ENCODE measurements at regions not wholly inside any gene's neighbourhood (a gene's known extent, or its start where the extent isn't known, plus 50 kb on each side); places are given as distances from the start of the nearest gene placed in this dataset.

- TF ChIP-seq TRIM24 (CRISPR knock-in tag; IDR thresholded peaks at IDR 0.05), result no peak
- no peak for TF ChIP-seq ZNF792 (CRISPR knock-in tag; IDR thresholded peaks at IDR 0.05)
- TF ChIP-seq MTA1 (CRISPR knock-in tag; IDR thresholded peaks at IDR 0.05; ENCODE audit: borderline replicate concordance), result no peak
- TF ChIP-seq KLF12 (CRISPR knock-in tag; IDR thresholded peaks at IDR 0.05; ENCODE audit: borderline replicate concordance), result no peak
- TF ChIP-seq NFYB (CRISPR knock-in tag; IDR thresholded peaks at IDR 0.05), result no peak
These were observed 162.4 kb upstream of the SYN3 start (continued) for GRCh38 chr22:33220476-33221080.

GRCh38 chr22:33219648-33220384 lies 161.6 kb upstream of the SYN3 start:
- Histone ChIP-seq H3K4me1 (ENCODE audit: insufficient read depth, low read length) (peaks cover 11% of the 10 kb centered on the region), H3K27me3 (ENCODE audit: control insufficient read depth in 1 of 2, insufficient read depth in 2 of 2, low read length in 2 of 2) (peaks cover 0 to 9% of the 10 kb centered on the region in 2 experiments; a peak in 3 of 5 replicates), H3K9me3 (ENCODE audit: low read length) (no peaks in the 10 kb centered on the region), H3K36me3 (replicated peaks in 1 of 2; ENCODE audit: control insufficient read depth in 1 of 2, insufficient read depth in 2 of 2, low read length in 2 of 2) (no peaks in the 10 kb centered on the region), H3K9ac (ENCODE audit: insufficient read depth, low read depth, low read length) (no peak overlapping the region), H4K20me1 (ENCODE audit: insufficient read depth, low read length) (no peaks in the 10 kb centered on the region), H3K4me2 (ENCODE audit: low read depth, low read length) (no peak overlapping the region), H2AFZ (ENCODE audit: low read length) (no peak overlapping the region), H3K79me2 (ENCODE audit: insufficient read depth, low read length) (no peaks in the 10 kb centered on the region), H3K4me3 (replicated peaks in 1 of 3; ENCODE audit: insufficient read depth in 1 of 3, low read depth in 2 of 3, low read length in 3 of 3) (no peak overlapping the region), H3K27ac (ENCODE audit: extremely low read length, insufficient read depth, low read length) (no peak overlapping the region)
- in situ Hi-C loops (cut with HindIII; ENCODE audit: extremely low pct_ligation_motif_present, low pct_unique_long_range_greater_than_20kb), result loop anchor here (25.0 kb wide), 2 partner anchors 558 to 683 kb away; no protein-coding TSS in a partner anchor
- FAIRE-seq (no peak), ATAC-seq (no peak), DNase-seq (ENCODE audit: low spot score) (no peak)
- TF ChIP-seq ZNF788 (CRISPR knock-in tag; IDR thresholded peaks at IDR 0.05; ENCODE audit: borderline replicate concordance) (no peak), ZFAT (CRISPR knock-in tag; conservative IDR thresholded peaks at IDR 0.05) (no peak), PAWR (CRISPR knock-in tag; IDR thresholded peaks at IDR 0.05; ENCODE audit: borderline replicate concordance) (no peak), MEIS1 (CRISPR knock-in tag; IDR thresholded peaks at IDR 0.05; ENCODE audit: borderline replicate concordance) (no peak), ZNF18 (CRISPR knock-in tag; IDR thresholded peaks at IDR 0.05; ENCODE audit: insufficient replicate concordance) (no peak), HHEX (CRISPR knock-in tag; IDR thresholded peaks at IDR 0.05) (no peak), ZBTB39 (CRISPR knock-in tag; IDR thresholded peaks at IDR 0.05) (no peak), FOXA3 (CRISPR knock-in tag; IDR thresholded peaks at IDR 0.05) (no peak), ZBTB44 (CRISPR knock-in tag; IDR thresholded peaks at IDR 0.05) (no peak)
- BruUV-seq (replicated peaks), result no TSS peak
- ChIA-PET POLR2A (no interaction called here), CTCF (ENCODE audit: low intra/inter-chr PET ratio, low total read pairs) (no interaction called here)
- WGBS (ENCODE audit: low lambda C conversion rate), result 29% methylated on average over 8 of the region's 8 CpGs
- intact Hi-C loops (cut with micrococcal nuclease; ENCODE audit: unreplicated experiment), result no loop called here

All from HepG2 (cell line).